ENCODE measurements at regions not wholly inside any gene's neighbourhood (a gene's known extent, or its start where the extent isn't known, plus 50 kb on each side); places are given as distances from the start of the nearest gene placed in this dataset.

GRCh38 chr6:40816601-40817000 is 222.4 kb downstream of the UNC5CL start:
- Histone ChIP-seq H3K4me1 (ENCODE audit: control insufficient read depth, extremely low read depth, insufficient read depth, low read length) (no peaks in the 10 kb centered on the region), H4K20me1 (ENCODE audit: control insufficient read depth, extremely low read depth, insufficient read depth, low read length) (no peaks in the 10 kb centered on the region), H3K4me3 (ENCODE audit: control insufficient read depth in 2 of 3, extremely low read depth in 1 of 3, insufficient read depth in 2 of 3, low read depth in 1 of 3, low read length in 3 of 3) (no peak overlapping the region), H3K9ac (ENCODE audit: control insufficient read depth, extremely low read depth, insufficient read depth, low read length) (no peak overlapping the region), H3K27me3 (ENCODE audit: control insufficient read depth, extremely low read depth, insufficient read depth, low read length) (no peaks in the 10 kb centered on the region), H3K9me1 (ENCODE audit: control insufficient read depth, extremely low read depth, insufficient read depth, low read length) (no peaks in the 10 kb centered on the region), H3K36me3 (ENCODE audit: control insufficient read depth in 2 of 2, extremely low read depth in 1 of 2, insufficient read depth in 2 of 2, low read length in 2 of 2) (no peaks in the 10 kb centered on the region), H3K9me3 (ENCODE audit: control insufficient read depth, low read depth, low read length) (no peaks in the 10 kb centered on the region), H3K79me2 (ENCODE audit: control insufficient read depth, insufficient read depth, low read length) (no peaks in the 10 kb centered on the region), H2AFZ (ENCODE audit: control insufficient read depth, low read length) (no peak overlapping the region), H3K27ac (ENCODE audit: control insufficient read depth, insufficient read depth, low read length) (no peak overlapping the region), H3K4me2 (ENCODE audit: control insufficient read depth, extremely low read depth, insufficient read depth, low read depth, low read length) (no peak overlapping the region)
- dilution Hi-C loops (cut with MboI; ENCODE audit: extremely low pct_ligation_motif_present, low sequenced_read_pairs) = no loop called here
- no peak for DNase-seq (ENCODE audit: low read depth, low spot score)
- no peak for FAIRE-seq
- TF ChIP-seq EZH2 (IDR thresholded peaks at IDR 0.05; ENCODE audit: low read length) (no peak), CTCF (optimal IDR thresholded peaks at IDR 0.05 in 1 of 3, IDR thresholded peaks at IDR 0.05 in 1 of 3, conservative IDR thresholded peaks at IDR 0.05 in 1 of 3; ENCODE audit: extremely low read depth in 1 of 3, insufficient read depth in 2 of 3, low read length in 3 of 3) (no peak)

GRCh38 chr6:40815731-40816130 is 223.3 kb downstream of the UNC5CL start:
- no peak overlapping the region for H3K9ac ChIP-seq (ENCODE audit: control insufficient read depth, extremely low read depth, insufficient read depth, low read length)
- H3K4me2 ChIP-seq (ENCODE audit: control insufficient read depth, extremely low read depth, insufficient read depth, low read depth, low read length) = no peak overlapping the region
- no peaks in the 10 kb centered on the region for H3K9me1 ChIP-seq (ENCODE audit: control insufficient read depth, extremely low read depth, insufficient read depth, low read length)
- H3K36me3 ChIP-seq (ENCODE audit: control insufficient read depth in 2 of 2, extremely low read depth in 1 of 2, insufficient read depth in 2 of 2, low read length in 2 of 2) = no peaks in the 10 kb centered on the region
- no peak for TF ChIP-seq EZH2 (IDR thresholded peaks at IDR 0.05; ENCODE audit: low read length)
- no peak for TF ChIP-seq CTCF (optimal IDR thresholded peaks at IDR 0.05 in 1 of 3, IDR thresholded peaks at IDR 0.05 in 1 of 3, conservative IDR thresholded peaks at IDR 0.05 in 1 of 3; ENCODE audit: extremely low read depth in 1 of 3, insufficient read depth in 2 of 3, low read length in 3 of 3)
- H3K79me2 ChIP-seq (ENCODE audit: control insufficient read depth, insufficient read depth, low read length) = no peaks in the 10 kb centered on the region
- H4K20me1 ChIP-seq (ENCODE audit: control insufficient read depth, extremely low read depth, insufficient read depth, low read length) = no peaks in the 10 kb centered on the region
- dilution Hi-C loops (cut with MboI; ENCODE audit: extremely low pct_ligation_motif_present, low sequenced_read_pairs) = no loop called here
- H3K4me1 ChIP-seq (ENCODE audit: control insufficient read depth, extremely low read depth, insufficient read depth, low read length) = no peaks in the 10 kb centered on the region
- H3K4me3 ChIP-seq (ENCODE audit: control insufficient read depth in 2 of 3, extremely low read depth in 1 of 3, insufficient read depth in 2 of 3, low read depth in 1 of 3, low read length in 3 of 3) = no peak overlapping the region
- DNase-seq (ENCODE audit: low read depth, low spot score) (no peak), FAIRE-seq (no peak)
- no peaks in the 10 kb centered on the region for H3K27me3 ChIP-seq (ENCODE audit: control insufficient read depth, extremely low read depth, insufficient read depth, low read length)
- H3K9me3 ChIP-seq (ENCODE audit: control insufficient read depth, low read depth, low read length) = no peaks in the 10 kb centered on the region
- no peak overlapping the region for H3K27ac ChIP-seq (ENCODE audit: control insufficient read depth, insufficient read depth, low read length)
- H2AFZ ChIP-seq (ENCODE audit: control insufficient read depth, low read length) = no peak overlapping the region
